Tibial nerve (tissue), 4 donors: ENCODE measurements at regions not wholly inside any gene's neighbourhood (a gene's known extent, or its start where the extent isn't known, plus 50 kb on each side); places are given as distances from the start of the nearest gene placed in this dataset.

Experiments
- EP300 ChIP-seq, 2 donors: sonication (generic); formaldehyde crosslinking; IDR thresholded peaks; one replicate each; pipeline ENCODE4 v1.6.1; 2017; ENCODE audit warnings: antibody characterized with exemption in 2 of 2, mild to moderate bottlenecking in 1 of 2
- POLR2A ChIP-seq, 2 donors: fragments of 450-650 bp; IDR thresholded peaks; one replicate each; pipeline ENCODE4 v1.6.1; 2017; ENCODE audit warnings: antibody characterized with exemption in 2 of 2, mild to moderate bottlenecking in 2 of 2, moderate library complexity in 2 of 2
- TF ChIP-seq, protein P1 (sequence below), 5 experiments: fragments of 200-600 bp in 3 of 5; fragments of 450-650 bp in 2 of 5; sonication (generic) in 3 of 5; IDR thresholded peaks; one replicate each; pipeline ENCODE4 v1.5.1; 2016 to 2019; ENCODE audit warnings: antibody characterized with exemption in 5 of 5, mild to moderate bottlenecking in 3 of 5, moderate library complexity in 2 of 5

DNA sequence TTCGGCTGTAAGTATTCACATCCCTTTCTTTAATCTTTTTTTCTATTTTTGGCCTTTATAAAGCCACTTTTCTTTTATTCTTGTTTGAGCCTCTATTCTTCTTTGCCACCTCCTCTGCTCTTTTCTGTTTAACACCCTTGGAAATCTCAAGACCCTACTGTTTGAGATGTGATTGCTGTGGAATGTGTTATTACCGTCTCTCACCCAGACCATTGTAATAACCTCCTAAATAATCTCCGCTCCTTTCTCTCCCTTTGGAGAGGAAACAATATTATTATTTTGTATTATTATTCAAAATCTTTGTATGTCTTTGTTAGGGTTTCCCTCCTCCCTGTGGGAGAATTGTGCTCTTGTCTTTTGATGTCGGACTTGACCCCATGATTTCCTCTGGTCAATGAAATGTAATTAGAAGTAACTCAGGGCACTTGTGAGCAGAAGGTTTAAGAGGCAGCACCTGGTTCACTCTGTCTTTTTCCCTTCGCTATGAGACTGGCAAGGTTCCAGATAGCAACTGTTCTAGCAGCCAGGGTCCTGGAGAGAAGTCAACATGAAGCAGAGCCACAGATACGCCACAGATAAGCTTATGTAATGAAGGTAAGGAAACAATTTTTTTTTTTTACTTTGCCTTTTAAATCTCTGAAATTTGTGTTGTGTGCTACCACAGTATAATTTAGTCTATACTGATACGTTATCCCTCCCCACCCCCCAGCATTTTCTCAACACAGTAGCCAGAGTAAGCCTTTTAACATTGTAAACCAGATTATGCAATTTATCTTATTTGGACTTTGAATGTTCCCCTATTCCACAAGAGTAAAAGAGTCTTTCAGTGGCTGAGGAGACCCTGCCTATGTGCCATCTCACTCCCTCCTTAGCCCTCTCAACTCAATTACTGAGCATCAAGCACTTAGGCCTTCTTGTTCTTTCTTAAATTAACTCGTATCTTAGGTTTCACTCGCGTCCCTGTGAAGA lies 601.2 kb upstream of the ZNF804A start:
- TF ChIP-seq, protein P1, sequence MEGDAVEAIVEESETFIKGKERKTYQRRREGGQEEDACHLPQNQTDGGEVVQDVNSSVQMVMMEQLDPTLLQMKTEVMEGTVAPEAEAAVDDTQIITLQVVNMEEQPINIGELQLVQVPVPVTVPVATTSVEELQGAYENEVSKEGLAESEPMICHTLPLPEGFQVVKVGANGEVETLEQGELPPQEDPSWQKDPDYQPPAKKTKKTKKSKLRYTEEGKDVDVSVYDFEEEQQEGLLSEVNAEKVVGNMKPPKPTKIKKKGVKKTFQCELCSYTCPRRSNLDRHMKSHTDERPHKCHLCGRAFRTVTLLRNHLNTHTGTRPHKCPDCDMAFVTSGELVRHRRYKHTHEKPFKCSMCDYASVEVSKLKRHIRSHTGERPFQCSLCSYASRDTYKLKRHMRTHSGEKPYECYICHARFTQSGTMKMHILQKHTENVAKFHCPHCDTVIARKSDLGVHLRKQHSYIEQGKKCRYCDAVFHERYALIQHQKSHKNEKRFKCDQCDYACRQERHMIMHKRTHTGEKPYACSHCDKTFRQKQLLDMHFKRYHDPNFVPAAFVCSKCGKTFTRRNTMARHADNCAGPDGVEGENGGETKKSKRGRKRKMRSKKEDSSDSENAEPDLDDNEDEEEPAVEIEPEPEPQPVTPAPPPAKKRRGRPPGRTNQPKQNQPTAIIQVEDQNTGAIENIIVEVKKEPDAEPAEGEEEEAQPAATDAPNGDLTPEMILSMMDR (IDR thresholded peaks at IDR 0.05), result no peak
- TF ChIP-seq POLR2A (IDR thresholded peaks at IDR 0.05) (no peak), EP300 (IDR thresholded peaks at IDR 0.05) (no peak)
